H1 (cell line): ENCODE measurements at regions not wholly inside any gene's neighbourhood (a gene's known extent, or its start where the extent isn't known, plus 50 kb on each side); places are given as distances from the start of the nearest gene placed in this dataset.

Source experiments
- CTCF ChIA-PET: fragments of 300-600 bp; sonication (Branson Sonifier 250); formaldehyde crosslinking; loops from one replicate; lab custom pipeline; 2021; ENCODE audit not compliant: partially characterized antibody; lab: Charles Lee
- POLR2A ChIA-PET: fragments of 300-600 bp; sonication (Branson Sonifier 250); formaldehyde crosslinking; loops from one replicate; lab custom pipeline; 2021; ENCODE audit warnings: inconsistent platforms; ENCODE audit not compliant: partially characterized antibody; lab: Charles Lee
- DNase-seq, 2 experiments: peaks; one replicate each; pipeline versions ENCODE4 v3.0.0 to v3.0.0-alpha.2; 2010 to 2022; ENCODE audit warnings: low spot score in 2 of 2, low read depth in 1 of 2, mixed read lengths in 1 of 2
- FAIRE-seq: peaks from 2 replicates; lab custom pipeline; 2011; peaks lifted over from hg19 to GRCh38; lab: Jason Lieb, UNC
- H2AFZ ChIP-seq: 2 replicates; pipeline ENCODE4 v1.8.1; 2012; ENCODE audit warnings: low read length, inconsistent platforms
- H2AK5ac ChIP-seq: 2 replicates; pipeline ENCODE4 v1.6.1; 2013; ENCODE audit warnings: low read depth, low read length
- H2BK120ac ChIP-seq: replicated peaks from 2 replicates; pipeline ENCODE3; 2013; ENCODE audit warnings: low read depth, low read length, inconsistent platforms
- H2BK12ac ChIP-seq: 2 replicates; pipeline ENCODE4 v1.6.1; 2013; ENCODE audit warnings: low read depth, low read length
- H2BK15ac ChIP-seq: 2 replicates; pipeline ENCODE4 v1.6.1; 2013; ENCODE audit warnings: low read length
- H2BK20ac ChIP-seq: 2 replicates; pipeline ENCODE4 v1.6.1; 2013; ENCODE audit warnings: low read length
- H2BK5ac ChIP-seq: 2 replicates; pipeline ENCODE4 v1.6.1; 2013; ENCODE audit warnings: low read depth, low read length
- H3K14ac ChIP-seq: 2 replicates; pipeline ENCODE4 v1.6.1; 2013; ENCODE audit warnings: inconsistent platforms; ENCODE audit not compliant: insufficient read length
- H3K18ac ChIP-seq: 2 replicates; pipeline ENCODE4 v1.6.1; 2013; ENCODE audit warnings: low read length; ENCODE audit errors: extremely low read depth
- H3K23ac ChIP-seq: 2 replicates; pipeline ENCODE4 v1.6.1; 2013; ENCODE audit warnings: inconsistent platforms; ENCODE audit not compliant: insufficient read length
- H3K23me2 ChIP-seq: 2 replicates; pipeline ENCODE4 v1.6.1; 2013; ENCODE audit warnings: low read depth, low read length
- H3K27ac ChIP-seq: 2 replicates; pipeline ENCODE4 v1.6.1; 2011; ENCODE audit warnings: low read depth, low read length, inconsistent platforms
- H3K27me3 ChIP-seq, 4 experiments: replicated peaks in 1 of 4; 1 replicate in 1 of 4; 2 replicates in 3 of 4; pipeline versions ENCODE4 v1.6.1 to v1.8.1; 2011 to 2013; ENCODE audit warnings: low read length in 3 of 4, mild to moderate bottlenecking in 3 of 4, inconsistent platforms in 2 of 4, mixed read lengths in 2 of 4, moderate library complexity in 1 of 4; ENCODE audit not compliant: control insufficient read depth in 3 of 4, insufficient read depth in 3 of 4; ENCODE audit errors: extremely low read depth in 1 of 4
- H3K36me3 ChIP-seq, 4 experiments: 2 replicates each; pipeline versions ENCODE4 v1.6.1 to v1.8.1; 2011 to 2013; ENCODE audit warnings: mild to moderate bottlenecking in 4 of 4, low read length in 3 of 4, moderate library complexity in 2 of 4, control low read depth in 1 of 4, inconsistent platforms in 1 of 4; ENCODE audit not compliant: insufficient read depth in 4 of 4, control insufficient read depth in 2 of 4
- H3K4ac ChIP-seq: replicated peaks from 2 replicates; pipeline ENCODE3; 2013; ENCODE audit warnings: low read length, low read depth, mixed read lengths, inconsistent platforms; ENCODE audit not compliant: insufficient read length
- H3K4me1 ChIP-seq, 4 experiments: replicated peaks in 1 of 4; 1 replicate in 1 of 4; 2 replicates in 3 of 4; pipeline versions ENCODE4 v1.6.1 to v1.8.1; 2011 to 2013; ENCODE audit warnings: low read length in 3 of 4, inconsistent platforms in 2 of 4, mixed read lengths in 1 of 4; ENCODE audit not compliant: insufficient read depth in 4 of 4, control insufficient read depth in 3 of 4
- H3K4me2 ChIP-seq, 2 experiments: 2 replicates each; pipeline versions ENCODE4 v1.6.1 to v1.8.1; 2011 to 2013; ENCODE audit warnings: low read depth in 2 of 2, low read length in 2 of 2, control low read depth in 1 of 2, inconsistent platforms in 1 of 2, mild to moderate bottlenecking in 1 of 2; ENCODE audit not compliant: insufficient read depth in 1 of 2
- H3K4me3 ChIP-seq, 4 experiments: fragments of 200-600, 300-600 bp in 1 of 4; sonication (generic), shearing (Covaris generic), sonication (Bioruptor Twin) in 1 of 4; 2 replicates each; pipeline versions ENCODE4 v1.5.1 to v1.8.1; 2011 to 2016; ENCODE audit warnings: low read length in 4 of 4, low read depth in 3 of 4, control low read depth in 2 of 4, inconsistent platforms in 2 of 4, mild to moderate bottlenecking in 2 of 4, mixed read lengths in 1 of 4, moderate library complexity in 1 of 4; ENCODE audit not compliant: insufficient read depth in 2 of 4; ENCODE audit errors: extremely low read depth in 1 of 4
- H3K56ac ChIP-seq: replicated peaks from 2 replicates; pipeline ENCODE3; 2013; ENCODE audit warnings: low read depth, mild to moderate bottlenecking, mixed read lengths, low read length, inconsistent platforms; ENCODE audit not compliant: insufficient read length
- H3K79me1 ChIP-seq: 2 replicates; pipeline ENCODE4 v1.6.1; 2013; ENCODE audit warnings: low read depth, low read length, control low read depth
- H3K79me2 ChIP-seq, 2 experiments: 2 replicates each; pipeline versions ENCODE4 v1.6.1 to v1.8.1; 2012 to 2013; ENCODE audit warnings: low read length in 2 of 2, mild to moderate bottlenecking in 2 of 2, inconsistent platforms in 1 of 2; ENCODE audit not compliant: insufficient read depth in 2 of 2, control insufficient read depth in 1 of 2
- H3K9ac ChIP-seq, 4 experiments: replicated peaks in 1 of 4; 1 replicate in 1 of 4; 2 replicates in 3 of 4; pipeline versions ENCODE4 v1.6.1 to v1.8.1; 2011 to 2013; ENCODE audit warnings: low read depth in 3 of 4, low read length in 3 of 4, control low read depth in 2 of 4, mild to moderate bottlenecking in 2 of 4, moderate library complexity in 2 of 4, inconsistent platforms in 1 of 4; ENCODE audit errors: extremely low read depth in 1 of 4
- H3K9me3 ChIP-seq, 2 experiments: 2 replicates each; pipeline versions ENCODE4 v1.6.1 to v1.8.1; 2012 to 2013; ENCODE audit warnings: mild to moderate bottlenecking in 2 of 2, moderate library complexity in 2 of 2, control low read depth in 1 of 2, inconsistent platforms in 1 of 2, low read depth in 1 of 2, low read length in 1 of 2, mixed read lengths in 1 of 2; ENCODE audit not compliant: insufficient read depth in 2 of 2
- H4K20me1 ChIP-seq, 2 experiments: replicated peaks in 1 of 2; 2 replicates each; pipeline versions ENCODE3 to v1.8.1; 2011 to 2013; ENCODE audit warnings: inconsistent platforms in 2 of 2, low read length in 2 of 2, mild to moderate bottlenecking in 1 of 2; ENCODE audit not compliant: insufficient read depth in 2 of 2, control insufficient read depth in 1 of 2
- H4K5ac ChIP-seq: 2 replicates; pipeline ENCODE4 v1.6.1; 2013; ENCODE audit warnings: low read length, low read depth, mixed read lengths, inconsistent platforms; ENCODE audit not compliant: insufficient read length
- H4K8ac ChIP-seq: 2 replicates; pipeline ENCODE4 v1.8.0; 2013; ENCODE audit warnings: mild to moderate bottlenecking, moderate library complexity, low read length, inconsistent platforms; ENCODE audit not compliant: insufficient read depth; ENCODE audit errors: extremely low read depth
- H4K91ac ChIP-seq: replicated peaks from 2 replicates; pipeline ENCODE3; 2013; ENCODE audit warnings: low read length, mixed read lengths, inconsistent platforms; ENCODE audit not compliant: insufficient read length
- BACH1 ChIP-seq: IDR thresholded peaks from 2 replicates; pipeline ENCODE4 v1.6.1; 2012; ENCODE audit warnings: low read length, improper control_type of control experiment
- CREB1 ChIP-seq: IDR thresholded peaks from 2 replicates; pipeline ENCODE4 v1.6.1; 2012; ENCODE audit warnings: inconsistent platforms
- JUND ChIP-seq: IDR thresholded peaks from 2 replicates; pipeline ENCODE4 v1.6.1; 2011; ENCODE audit warnings: mild to moderate bottlenecking, improper control_type of control experiment, low read length
- RNF2 ChIP-seq: fragments of 200-900, 300-1000 bp; sonication (generic); IDR thresholded peaks from 2 replicates; pipeline ENCODE4 v1.7.1; 2016; ENCODE audit warnings: borderline replicate concordance, low read depth, mild to moderate bottlenecking, antibody characterized with exemption, low read length; ENCODE audit not compliant: poor library complexity, severe bottlenecking; ENCODE audit errors: missing control alignments
- WGBS, 2 experiments: shearing (Covaris generic) in 1 of 2; methylation state at CpG; one replicate each; pipeline versions ENCODE4 v1.1.6 to v1.1.7; 2013 to 2015; ENCODE audit warnings: low lambda C conversion rate in 2 of 2, mixed read lengths in 2 of 2, inconsistent platforms in 1 of 2, low coverage in 1 of 2, missing lambda C conversion rate in 1 of 2; ENCODE audit not compliant: insufficient replicate concordance in 2 of 2, insufficient coverage in 1 of 2, insufficient read length in 1 of 2; ENCODE audit errors: extremely low coverage in 1 of 2, missing lambda C conversion rate in 1 of 2; 5-methylcytosine and 5-hydroxymethylcytosine counted together

DNA sequence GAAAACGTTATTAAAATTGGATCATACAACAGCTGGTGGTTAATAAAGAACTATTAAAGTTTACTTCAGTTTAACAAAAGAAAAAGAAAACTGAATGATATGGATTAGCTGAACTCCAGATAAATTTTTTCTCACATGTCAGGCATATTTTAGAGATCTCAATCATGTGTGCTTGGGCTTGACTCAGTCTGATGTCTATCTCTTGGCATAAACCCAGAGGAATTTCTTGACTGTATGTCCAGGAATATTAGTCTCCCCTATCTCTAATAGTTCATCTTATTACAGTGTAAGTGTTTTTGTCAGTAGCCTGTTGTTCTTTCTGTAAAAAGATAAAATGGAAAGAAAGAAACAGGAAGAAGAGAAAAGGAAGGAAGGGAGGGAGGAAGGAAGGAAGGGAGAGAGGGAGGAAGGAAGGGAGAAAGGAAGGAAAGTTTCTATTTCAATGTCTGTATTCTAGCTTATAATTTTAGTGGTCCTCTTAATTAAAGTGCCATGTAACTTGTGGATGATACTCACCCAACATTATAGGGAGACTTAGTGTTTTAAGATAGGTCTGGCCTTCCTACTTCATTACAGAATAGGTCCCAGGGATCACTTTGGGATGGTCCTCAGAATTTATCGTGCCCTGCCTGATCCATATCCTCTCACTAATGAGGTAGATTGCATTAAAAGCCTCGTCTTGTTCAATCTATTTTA is 99.7 kb upstream of the UGP2 start:
- no peak for FAIRE-seq
- Histone ChIP-seq H2BK20ac (no peak overlapping the region), H3K4me3 (no peak overlapping the region), H3K14ac (no peak overlapping the region), H3K23ac (no peak overlapping the region), H2BK5ac (no peak overlapping the region), H3K9ac (no peak overlapping the region), H3K4me1 (peaks cover 0 to 13% (median 2%) of the 10 kb centered on the region in 4 experiments; a peak in 3 of 7 replicates), H3K79me2 (no peaks in the 10 kb centered on the region), H3K27me3 (no peaks in the 10 kb centered on the region), H3K27ac (no peak overlapping the region), H4K91ac (no peak overlapping the region), H2AK5ac (no peak overlapping the region), H3K18ac (no peak overlapping the region), H2BK15ac (no peak overlapping the region), H3K9me3 (no peaks in the 10 kb centered on the region), H3K4ac (no peak overlapping the region), H4K5ac (no peak overlapping the region), H4K8ac (no peak overlapping the region), H3K36me3 (no peaks in the 10 kb centered on the region), H2AFZ (no peak overlapping the region), H3K4me2 (no peak overlapping the region), H3K56ac (no peak overlapping the region), H3K79me1 (no peaks in the 10 kb centered on the region), H4K20me1 (no peaks in the 10 kb centered on the region), H2BK120ac (no peak overlapping the region), H2BK12ac (no peak overlapping the region; the same call in 1 of the 2 replicates), H3K23me2 (no peaks in the 10 kb centered on the region; the same call in 1 of the 2 replicates)
- ChIA-PET CTCF (interaction anchor here (0.6 kb wide), 1 partner anchor 187 kb away, joined by 3 read pairs; no protein-coding TSS in a partner anchor), POLR2A (interaction anchor here (1.6 kb wide), 1 partner anchor 100 kb away, joined by 3 read pairs; the partner anchor contains the start of gene UGP2)
- TF ChIP-seq BACH1 = no peak
- TF ChIP-seq RNF2 = no peak
- TF ChIP-seq JUND = no peak
- no peak for TF ChIP-seq CREB1
- WGBS, 2 experiments = 84% methylated on average over 3 of the region's 3 CpGs; no CpG with 5 or more reads in 1 of the 2 experiments
- no peak for DNase-seq
